ENCODE measurements at regions not wholly inside any gene's neighbourhood (a gene's known extent, or its start where the extent isn't known, plus 50 kb on each side); places are given as distances from the start of the nearest gene placed in this dataset.

DNA sequence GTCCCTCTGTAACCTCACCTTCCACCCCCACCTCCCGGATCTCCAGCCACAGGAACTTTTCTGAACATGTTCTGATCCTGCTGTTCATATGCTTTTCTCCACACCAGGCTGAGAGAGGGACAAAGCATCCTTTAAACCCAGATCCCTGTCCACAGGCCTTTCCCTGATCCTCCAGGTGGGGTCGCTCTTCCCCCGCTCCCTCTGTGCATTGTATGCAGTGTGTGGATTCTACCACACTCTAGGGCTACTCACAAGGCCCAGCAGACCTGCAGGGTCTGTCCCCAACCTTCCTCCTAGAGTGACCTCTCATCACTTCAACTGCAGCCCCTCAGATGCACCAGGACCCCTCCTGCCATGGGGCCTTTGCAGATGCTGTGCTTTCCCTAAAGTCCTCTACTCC is 1200.6 kb downstream of the UQCRFS1 start:
- no peak for TF ChIP-seq POLR2A (IDR thresholded peaks at IDR 0.05; ENCODE audit: low read depth, low read length)
- no peak for TF ChIP-seq POLR2AphosphoS5 (IDR thresholded peaks at IDR 0.05; ENCODE audit: low read depth, low read length)
- no peak for TF ChIP-seq SPI1 (IDR thresholded peaks at IDR 0.05; ENCODE audit: low read depth, low read length)
- no peak for TF ChIP-seq TAF1 (IDR thresholded peaks at IDR 0.05; ENCODE audit: low read depth, low read length)
- TF ChIP-seq PAX5 (IDR thresholded peaks at IDR 0.05; ENCODE audit: insufficient read depth, low read length, severe bottlenecking): no peak

Data from GM12891 (cell line).